Osteocyte (in vitro differentiated cells): ENCODE measurements at regions not wholly inside any gene's neighbourhood (a gene's known extent, or its start where the extent isn't known, plus 50 kb on each side); places are given as distances from the start of the nearest gene placed in this dataset.

ENCODE experiments used
- DNase-seq: peaks from one replicate; pipeline ENCODE4 v3.0.0; 2021; ENCODE audit warnings: mixed read lengths; ENCODE audit not compliant: unreplicated experiment; ENCODE audit errors: extremely low spot score
- H3K27ac Mint-ChIP-seq: one replicate; pipeline ENCODE4 v1.8.0; 2021; ENCODE audit warnings: mild to moderate bottlenecking, mixed read lengths; ENCODE audit not compliant: unreplicated experiment
- H3K27me3 Mint-ChIP-seq: one replicate; pipeline ENCODE4 v1.8.0; 2021; ENCODE audit warnings: mixed read lengths; ENCODE audit not compliant: unreplicated experiment
- H3K36me3 Mint-ChIP-seq: one replicate; pipeline ENCODE4 v1.8.0; 2021; ENCODE audit warnings: mixed read lengths; ENCODE audit not compliant: unreplicated experiment
- H3K4me1 Mint-ChIP-seq: one replicate; pipeline ENCODE4 v1.8.0; 2021; ENCODE audit warnings: mixed read lengths; ENCODE audit not compliant: unreplicated experiment
- H3K4me3 Mint-ChIP-seq: one replicate; pipeline ENCODE4 v1.8.0; 2021; ENCODE audit warnings: mild to moderate bottlenecking, moderate library complexity, mixed read lengths; ENCODE audit not compliant: unreplicated experiment
- H3K9me3 Mint-ChIP-seq: one replicate; pipeline ENCODE4 v1.8.0; 2021; ENCODE audit warnings: mixed read lengths; ENCODE audit not compliant: unreplicated experiment
- CTCF ChIP-seq: fragments of 200-600 bp; sonication (generic); IDR thresholded peaks from 2 replicates; pipeline ENCODE4 v1.5.0; 2021; ENCODE audit warnings: antibody characterized with exemption, mild to moderate bottlenecking, moderate library complexity

- H3K27ac Mint-ChIP-seq = no peak overlapping the region
- H3K4me1 Mint-ChIP-seq = no peaks in the 10 kb centered on the region
- TF ChIP-seq CTCF = no peak
- peaks cover 22% of the 10 kb centered on the region for H3K27me3 Mint-ChIP-seq
- no peak overlapping the region for H3K4me3 Mint-ChIP-seq
- no peak for DNase-seq
- no peaks in the 10 kb centered on the region for H3K9me3 Mint-ChIP-seq
- no peaks in the 10 kb centered on the region for H3K36me3 Mint-ChIP-seq
Observed at GRCh38 chr3:88671573-88671972, 435.8 kb upstream of the EPHA3 start.

- H3K36me3 Mint-ChIP-seq = no peaks in the 10 kb centered on the region
- no peaks in the 10 kb centered on the region for H3K4me1 Mint-ChIP-seq
- no peak for DNase-seq
- H3K9me3 Mint-ChIP-seq = no peaks in the 10 kb centered on the region
- no peak overlapping the region for H3K4me3 Mint-ChIP-seq
- H3K27me3 Mint-ChIP-seq = peaks cover 16% of the 10 kb centered on the region
- H3K27ac Mint-ChIP-seq = no peak overlapping the region
- TF ChIP-seq CTCF = no peak
Observed at GRCh38 chr3:88677298-88677697, 430.1 kb upstream of the EPHA3 start.

GRCh38 chr3:88678747-88679146, 428.7 kb upstream of the EPHA3 start:
- H3K4me3 Mint-ChIP-seq = no peak overlapping the region
- no peak for TF ChIP-seq CTCF

GRCh38 chr3:88690287-88690686, 417.1 kb upstream of the EPHA3 start:
- no peak overlapping the region for H3K4me3 Mint-ChIP-seq
- H3K36me3 Mint-ChIP-seq = no peaks in the 10 kb centered on the region
- peaks cover under 1% of the 10 kb centered on the region for H3K9me3 Mint-ChIP-seq
- no peak for TF ChIP-seq CTCF
- no peak overlapping the region for H3K27ac Mint-ChIP-seq
- peaks cover 20% of the 10 kb centered on the region for H3K27me3 Mint-ChIP-seq
- H3K4me1 Mint-ChIP-seq = no peaks in the 10 kb centered on the region
- no peak for DNase-seq

More at GRCh38 chr3:88678747-88679146, 428.7 kb upstream of the EPHA3 start:
- no peak overlapping the region for H3K27ac Mint-ChIP-seq
- peaks cover 18% of the 10 kb centered on the region for H3K27me3 Mint-ChIP-seq
- DNase-seq = no peak
- no peaks in the 10 kb centered on the region for H3K9me3 Mint-ChIP-seq
- no peaks in the 10 kb centered on the region for H3K36me3 Mint-ChIP-seq
- H3K4me1 Mint-ChIP-seq = no peaks in the 10 kb centered on the region

- no peak overlapping the region for H3K4me3 Mint-ChIP-seq
- no peaks in the 10 kb centered on the region for H3K4me1 Mint-ChIP-seq
- H3K36me3 Mint-ChIP-seq = no peaks in the 10 kb centered on the region
- DNase-seq = no peak
- H3K27me3 Mint-ChIP-seq = peaks cover 20% of the 10 kb centered on the region
- no peak for TF ChIP-seq CTCF
- peaks cover 5% of the 10 kb centered on the region for H3K9me3 Mint-ChIP-seq
- no peak overlapping the region for H3K27ac Mint-ChIP-seq
Observed at GRCh38 chr3:88691081-88691480, 416.3 kb upstream of the EPHA3 start.
